Panc1 (cell line): ENCODE measurements at regions not wholly inside any gene's neighbourhood (a gene's known extent, or its start where the extent isn't known, plus 50 kb on each side); places are given as distances from the start of the nearest gene placed in this dataset.

Experiments used
- CTCF ChIP-seq: fragments of 450-650 bp; IDR thresholded peaks from 2 replicates; pipeline ENCODE4 v1.5.1; 2017; ENCODE audit warnings: mild to moderate bottlenecking
- POLR2AphosphoS5 ChIP-seq: IDR thresholded peaks from 2 replicates; pipeline ENCODE4 v1.6.1; 2012; ENCODE audit warnings: mild to moderate bottlenecking, low read depth, low read length, moderate library complexity
- REST ChIP-seq, 2 experiments: IDR thresholded peaks; 2 replicates each; pipeline ENCODE4 v1.6.1; 2011 to 2012; ENCODE audit warnings: low read depth in 2 of 2, control low read depth in 1 of 2, low read length in 1 of 2, mild to moderate bottlenecking in 1 of 2, moderate library complexity in 1 of 2; ENCODE audit not compliant: insufficient read depth in 1 of 2
- SIN3A ChIP-seq: IDR thresholded peaks from 2 replicates; pipeline ENCODE4 v1.6.1; 2012; ENCODE audit warnings: low read depth, mild to moderate bottlenecking, low read length, moderate library complexity, borderline replicate concordance; ENCODE audit not compliant: insufficient read depth
- TCF7L2 ChIP-seq: IDR thresholded peaks from 2 replicates; pipeline ENCODE4 v1.6.1; 2011; ENCODE audit warnings: mild to moderate bottlenecking, low read depth, low read length, inconsistent platforms

- no peak for TF ChIP-seq CTCF
- no peak for TF ChIP-seq TCF7L2
- no peak for TF ChIP-seq SIN3A
- no peak for TF ChIP-seq POLR2AphosphoS5
- no peak for TF ChIP-seq REST (IDR thresholded peaks at IDR 0.05; ENCODE audit: insufficient read depth in 1 of 2, low read depth in 2 of 2, low read length in 1 of 2)
These were observed 841.6 kb upstream of the B3GALT2 start for GRCh38 chr1:194028002-194028401.
